H9 (cell line): ENCODE measurements at regions not wholly inside any gene's neighbourhood (a gene's known extent, or its start where the extent isn't known, plus 50 kb on each side); places are given as distances from the start of the nearest gene placed in this dataset.

Experiments
- DNase-seq: peaks from one replicate; pipeline ENCODE4 v3.0.0-alpha.2; 2017
- H2AFZ ChIP-seq: one replicate; pipeline ENCODE4 v1.6.1; 2013; ENCODE audit warnings: mild to moderate bottlenecking, low read length, control low read depth, moderate library complexity
- H2AK5ac ChIP-seq: 2 replicates; pipeline ENCODE4 v1.6.1; 2013; ENCODE audit warnings: low read length, control low read depth, mixed read lengths; ENCODE audit not compliant: insufficient read length
- H2BK120ac ChIP-seq: one replicate; pipeline ENCODE4 v1.6.1; 2013; ENCODE audit warnings: low read depth, mild to moderate bottlenecking, low read length, control low read depth, inconsistent platforms; ENCODE audit not compliant: poor library complexity, severe bottlenecking
- H2BK12ac ChIP-seq: 2 replicates; pipeline ENCODE4 v1.6.1; 2013; ENCODE audit warnings: low read length, control low read depth, mixed read lengths, low read depth; ENCODE audit not compliant: insufficient read length
- H2BK15ac ChIP-seq: 2 replicates; pipeline ENCODE4 v1.6.1; 2013; ENCODE audit warnings: low read depth, low read length, control low read depth
- H2BK20ac ChIP-seq: one replicate; pipeline ENCODE4 v1.6.1; 2013; ENCODE audit warnings: low read depth, mild to moderate bottlenecking, low read length, control low read depth, inconsistent platforms; ENCODE audit not compliant: poor library complexity, severe bottlenecking
- H2BK5ac ChIP-seq: 2 replicates; pipeline ENCODE4 v1.6.1; 2013; ENCODE audit warnings: low read length, control low read depth, mixed read lengths; ENCODE audit not compliant: insufficient read length
- H3K14ac ChIP-seq: 2 replicates; pipeline ENCODE4 v1.6.1; 2013; ENCODE audit warnings: low read length, control low read depth; ENCODE audit not compliant: insufficient read depth
- H3K18ac ChIP-seq: 2 replicates; pipeline ENCODE4 v1.6.1; 2013; ENCODE audit warnings: low read depth, mild to moderate bottlenecking, mixed read lengths, low read length, control low read depth; ENCODE audit not compliant: insufficient read length
- H3K23ac ChIP-seq: 2 replicates; pipeline ENCODE4 v1.6.1; 2013; ENCODE audit warnings: low read length, control low read depth, mixed read lengths, low read depth; ENCODE audit not compliant: insufficient read length
- H3K23me2 ChIP-seq: 2 replicates; pipeline ENCODE4 v1.6.1; 2013; ENCODE audit warnings: low read depth, mild to moderate bottlenecking, mixed read lengths, low read length, control low read depth; ENCODE audit not compliant: insufficient read length, poor library complexity, severe bottlenecking
- H3K27ac ChIP-seq: 2 replicates; pipeline ENCODE4 v1.5.1; 2013; ENCODE audit warnings: low read length, control low read depth, mixed read lengths, low read depth; ENCODE audit not compliant: insufficient read length
- H3K27me3 ChIP-seq: 2 replicates; pipeline ENCODE4 v1.6.1; 2013; ENCODE audit warnings: low read length, control low read depth, inconsistent platforms; ENCODE audit not compliant: insufficient read depth
- H3K4ac ChIP-seq: 2 replicates; pipeline ENCODE4 v1.6.1; 2013; ENCODE audit warnings: low read depth, mild to moderate bottlenecking, control low read depth, inconsistent platforms, low read length, moderate library complexity
- H3K4me1 ChIP-seq: 2 replicates; pipeline ENCODE4 v1.6.1; 2013; ENCODE audit warnings: low read length, control low read depth, inconsistent platforms; ENCODE audit not compliant: insufficient read depth
- H3K4me2 ChIP-seq: 2 replicates; pipeline ENCODE4 v1.6.1; 2013; ENCODE audit warnings: low read length, control low read depth, mixed read lengths; ENCODE audit not compliant: insufficient read length, insufficient read depth
- H3K56ac ChIP-seq: 2 replicates; pipeline ENCODE4 v1.6.1; 2013; ENCODE audit warnings: low read depth, mild to moderate bottlenecking, mixed read lengths, low read length, control low read depth; ENCODE audit not compliant: insufficient read length
- H3K79me1 ChIP-seq: 2 replicates; pipeline ENCODE4 v1.6.1; 2013; ENCODE audit warnings: low read depth, mild to moderate bottlenecking, moderate library complexity, low read length, control low read depth, inconsistent platforms; ENCODE audit not compliant: insufficient read depth, poor library complexity, severe bottlenecking
- H3K79me2 ChIP-seq: 2 replicates; pipeline ENCODE4 v1.6.1; 2013; ENCODE audit warnings: low read length, control low read depth, inconsistent platforms; ENCODE audit not compliant: insufficient read depth
- H3K9ac ChIP-seq: 2 replicates; pipeline ENCODE4 v1.6.1; 2013; ENCODE audit warnings: low read length, control low read depth, mixed read lengths; ENCODE audit not compliant: insufficient read length; ENCODE audit errors: extremely low read depth
- H3K9me3 ChIP-seq: one replicate; pipeline ENCODE4 v1.6.1; 2013; ENCODE audit warnings: low read depth, low read length, inconsistent platforms; ENCODE audit not compliant: control insufficient read depth
- H3T11ph ChIP-seq: one replicate; pipeline ENCODE4 v1.6.1; 2013; ENCODE audit warnings: mild to moderate bottlenecking, low read length, control low read depth, inconsistent platforms
- H4K20me1 ChIP-seq: one replicate; pipeline ENCODE4 v1.6.1; 2013; ENCODE audit not compliant: control insufficient read depth, insufficient read length, insufficient read depth
- H4K5ac ChIP-seq: 2 replicates; pipeline ENCODE4 v1.6.1; 2013; ENCODE audit warnings: low read depth, mild to moderate bottlenecking, mixed read lengths, low read length, control low read depth; ENCODE audit not compliant: insufficient read length
- H4K8ac ChIP-seq: replicated peaks from 2 replicates; pipeline ENCODE4 v1.6.1; 2013; ENCODE audit warnings: low read length, control low read depth, mixed read lengths, low read depth; ENCODE audit not compliant: insufficient read length
- H4K91ac ChIP-seq: 2 replicates; pipeline ENCODE4 v1.6.1; 2013; ENCODE audit warnings: low read depth, mild to moderate bottlenecking, moderate library complexity, mixed read lengths, low read length, control low read depth; ENCODE audit not compliant: insufficient read length
- H3K27ac Mint-ChIP-seq, 3 experiments: 2 replicates in 2 of 3; 3 replicates in 1 of 3; pipeline ENCODE4 v1.8.0; 2020 to 2021; ENCODE audit warnings: mixed read lengths in 3 of 3, mild to moderate bottlenecking in 1 of 3, moderate library complexity in 1 of 3
- H3K27me3 Mint-ChIP-seq: 2 replicates; pipeline ENCODE4 v1.8.0; 2021; ENCODE audit warnings: low read depth, mild to moderate bottlenecking, moderate library complexity, mixed read lengths
- H3K36me3 Mint-ChIP-seq, 3 experiments: 2 replicates in 2 of 3; 3 replicates in 1 of 3; pipeline ENCODE4 v1.8.0; 2020 to 2021; ENCODE audit warnings: low read depth in 3 of 3, mixed read lengths in 3 of 3; ENCODE audit not compliant: insufficient read depth in 1 of 3
- H3K4me1 Mint-ChIP-seq, 2 experiments: 2 replicates each; pipeline ENCODE4 v1.8.0; 2020; ENCODE audit warnings: mixed read lengths in 2 of 2
- H3K4me3 Mint-ChIP-seq, 2 experiments: 2 replicates in 1 of 2; 3 replicates in 1 of 2; pipeline ENCODE4 v1.8.0; 2020 to 2021; ENCODE audit warnings: mild to moderate bottlenecking in 2 of 2, mixed read lengths in 2 of 2, moderate library complexity in 1 of 2
- H3K9me3 Mint-ChIP-seq, 2 experiments: 2 replicates in 1 of 2; 3 replicates in 1 of 2; pipeline ENCODE4 v1.8.0; 2020; ENCODE audit warnings: mild to moderate bottlenecking in 2 of 2, mixed read lengths in 2 of 2, moderate library complexity in 1 of 2
- WGBS: extraction: QIAGEN DNeasy Blood & Tissue Kit; methylation state at CpG from one replicate; pipeline ENCODE4 v1.1.7; 2013; ENCODE audit warnings: missing lambda C conversion rate, low lambda C conversion rate, mixed read lengths; ENCODE audit not compliant: insufficient read length; ENCODE audit errors: extremely low coverage; 5-methylcytosine and 5-hydroxymethylcytosine counted together
- TF ChIP-seq, protein P1 (sequence below): fragments of 200-600 bp; sonication (generic); conservative IDR thresholded peaks from 3 replicates; pipeline ENCODE4 v1.8.0; 2021; ENCODE audit warnings: antibody characterized with exemption, mild to moderate bottlenecking

GRCh38 chr7:27431465-27431864, 188.9 kb downstream of the EVX1 start:
- Histone ChIP-seq H3K14ac (no peak overlapping the region), H3K79me1 (no peaks in the 10 kb centered on the region), H3K23ac (no peak overlapping the region), H4K5ac (no peak overlapping the region), H3K27ac (no peak overlapping the region), H3T11ph (no peak overlapping the region), H3K4ac (no peak overlapping the region), H2AFZ (no peak overlapping the region), H3K4me1 (peaks cover 10% of the 10 kb centered on the region; the same call in 1 of the 2 replicates), H2BK20ac (no peak overlapping the region), H4K91ac (no peak overlapping the region), H2BK15ac (no peak overlapping the region), H3K4me2 (no peak overlapping the region), H2BK5ac (no peak overlapping the region), H3K23me2 (no peaks in the 10 kb centered on the region), H3K9me3 (no peaks in the 10 kb centered on the region), H4K20me1 (no peaks in the 10 kb centered on the region), H3K79me2 (no peaks in the 10 kb centered on the region), H4K8ac (no peak overlapping the region), H2AK5ac (no peak overlapping the region), H3K18ac (no peak overlapping the region), H2BK120ac (no peak overlapping the region), H2BK12ac (no peak overlapping the region), H3K27me3 (no peaks in the 10 kb centered on the region), H3K56ac (no peak overlapping the region), H3K9ac (no peak overlapping the region)
- Mint-ChIP-seq H3K4me3 (no peak overlapping the region), H3K9me3 (no peaks in the 10 kb centered on the region), H3K4me1 (peaks cover 42 to 47% of the 10 kb centered on the region in 2 experiments), H3K36me3 (no peaks in the 10 kb centered on the region; a peak in 1 of 7 replicates), H3K27ac (no peak overlapping the region), H3K27me3 (peaks cover 3% of the 10 kb centered on the region; the same call in 1 of the 2 replicates)
- no CpG with 5 or more reads among the region's 3 CpGs for WGBS
- TF ChIP-seq, protein P1, sequence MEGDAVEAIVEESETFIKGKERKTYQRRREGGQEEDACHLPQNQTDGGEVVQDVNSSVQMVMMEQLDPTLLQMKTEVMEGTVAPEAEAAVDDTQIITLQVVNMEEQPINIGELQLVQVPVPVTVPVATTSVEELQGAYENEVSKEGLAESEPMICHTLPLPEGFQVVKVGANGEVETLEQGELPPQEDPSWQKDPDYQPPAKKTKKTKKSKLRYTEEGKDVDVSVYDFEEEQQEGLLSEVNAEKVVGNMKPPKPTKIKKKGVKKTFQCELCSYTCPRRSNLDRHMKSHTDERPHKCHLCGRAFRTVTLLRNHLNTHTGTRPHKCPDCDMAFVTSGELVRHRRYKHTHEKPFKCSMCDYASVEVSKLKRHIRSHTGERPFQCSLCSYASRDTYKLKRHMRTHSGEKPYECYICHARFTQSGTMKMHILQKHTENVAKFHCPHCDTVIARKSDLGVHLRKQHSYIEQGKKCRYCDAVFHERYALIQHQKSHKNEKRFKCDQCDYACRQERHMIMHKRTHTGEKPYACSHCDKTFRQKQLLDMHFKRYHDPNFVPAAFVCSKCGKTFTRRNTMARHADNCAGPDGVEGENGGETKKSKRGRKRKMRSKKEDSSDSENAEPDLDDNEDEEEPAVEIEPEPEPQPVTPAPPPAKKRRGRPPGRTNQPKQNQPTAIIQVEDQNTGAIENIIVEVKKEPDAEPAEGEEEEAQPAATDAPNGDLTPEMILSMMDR: no peak
- DNase-seq: no peak
